GM19351 (cell line): ENCODE measurements at regions not wholly inside any gene's neighbourhood (a gene's known extent, or its start where the extent isn't known, plus 50 kb on each side); places are given as distances from the start of the nearest gene placed in this dataset.
"Not testable (repeated sequence)": the region's sequence is repeated elsewhere in the genome, so short reads cannot be mapped to it uniquely, and the experiment has no call there.

Experiments used
- ATAC-seq: cut with Tn5 transposase; IDR thresholded peaks from one replicate; pipeline ENCODE4 v1.9.1; 2021; ENCODE audit warnings: mild to moderate bottlenecking, moderate library complexity; ENCODE audit not compliant: unreplicated experiment

- ATAC-seq, result not testable (repeated sequence)
These were observed 129.6 kb downstream of the CRYBB2 start for GRCh38 chr22:25348996-25349395.

- no peak for ATAC-seq
These were observed 131.1 kb downstream of the CRYBB2 start for GRCh38 chr22:25350551-25350971.

- ATAC-seq, result no peak
These were observed 132.3 kb downstream of the CRYBB2 start for GRCh38 chr22:25351631-25352293.

- no peak for ATAC-seq
These were observed 132.8 kb downstream of the CRYBB2 start for GRCh38 chr22:25352294-25352680.

- ATAC-seq, result no peak
These were observed 134.3 kb downstream of the CRYBB2 start for GRCh38 chr22:25353516-25354445.

- ATAC-seq, result no peak
These were observed 135.0 kb downstream of the CRYBB2 start for GRCh38 chr22:25354456-25354855.

- ATAC-seq, result no peak
These were observed 137.7 kb downstream of the CRYBB2 start for GRCh38 chr22:25357132-25357455.

- ATAC-seq, result no peak
These were observed 138.4 kb downstream of the CRYBB2 start for GRCh38 chr22:25357606-25358420.

GRCh38 chr22:25358421-25359170, 139.2 kb downstream of the CRYBB2 start:
- no peak for ATAC-seq

GRCh38 chr22:25359601-25360261, 140.3 kb downstream of the CRYBB2 start:
- no peak for ATAC-seq

- no peak for ATAC-seq
These were observed 141.0 kb downstream of the CRYBB2 start for GRCh38 chr22:25360411-25360810.

GRCh38 chr22:25360891-25361645, 141.6 kb downstream of the CRYBB2 start:
- ATAC-seq, result no peak

- no peak for ATAC-seq
These were observed 142.4 kb downstream of the CRYBB2 start for GRCh38 chr22:25361899-25362214.

- no peak for ATAC-seq
These were observed 142.9 kb downstream of the CRYBB2 start for GRCh38 chr22:25362215-25362882.

- no peak for ATAC-seq
These were observed 143.4 kb downstream of the CRYBB2 start for GRCh38 chr22:25362883-25363240.

- ATAC-seq, result no peak
These were observed 144.0 kb downstream of the CRYBB2 start for GRCh38 chr22:25363474-25363873.

- ATAC-seq, result no peak
These were observed 144.8 kb downstream of the CRYBB2 start for GRCh38 chr22:25364281-25364680.

GRCh38 chr22:25364736-25365241, 145.3 kb downstream of the CRYBB2 start:
- no peak for ATAC-seq
